HL-60 (cell line): ENCODE measurements at regions not wholly inside any gene's neighbourhood (a gene's known extent, or its start where the extent isn't known, plus 50 kb on each side); places are given as distances from the start of the nearest gene placed in this dataset.

Source experiments
- CTCF ChIP-seq: IDR thresholded peaks from one replicate; pipeline ENCODE4 v1.5.1; 2011; ENCODE audit warnings: low read length, control low read depth, inconsistent platforms; ENCODE audit not compliant: insufficient read depth
- GABPA ChIP-seq: IDR thresholded peaks from 2 replicates; pipeline ENCODE4 v1.6.1; 2012; ENCODE audit warnings: low read depth
- POLR2AphosphoS5 ChIP-seq: IDR thresholded peaks from 2 replicates; pipeline ENCODE4 v1.6.1; 2012; ENCODE audit warnings: low read depth
- REST ChIP-seq: IDR thresholded peaks from 2 replicates; pipeline ENCODE4 v1.6.1; 2012; ENCODE audit warnings: low read depth; ENCODE audit not compliant: insufficient replicate concordance

DNA sequence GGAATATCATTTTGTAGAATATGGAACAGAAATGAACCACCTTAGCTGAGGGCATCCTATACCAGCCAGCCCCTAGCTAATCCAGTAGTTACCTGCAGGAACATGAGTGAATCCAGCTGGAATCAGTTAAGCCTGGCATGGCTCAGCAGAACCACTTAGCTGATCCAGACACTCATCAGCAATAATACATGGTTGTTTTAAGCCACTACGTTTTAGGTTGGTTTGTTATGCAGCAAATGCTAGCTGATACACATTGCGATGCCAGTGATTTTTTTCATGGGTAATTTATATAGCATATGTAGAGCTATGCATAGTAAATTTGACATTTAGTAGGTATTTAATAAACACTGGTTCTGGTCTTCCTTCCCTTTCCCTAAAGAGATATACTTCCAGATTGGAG, 201.9 kb upstream of the JAG1 start:
- TF ChIP-seq CTCF = no peak
- no peak for TF ChIP-seq POLR2AphosphoS5
- TF ChIP-seq GABPA = no peak
- TF ChIP-seq REST = no peak
